HCT116 (cell line): ENCODE measurements at regions not wholly inside any gene's neighbourhood (a gene's known extent, or its start where the extent isn't known, plus 50 kb on each side); places are given as distances from the start of the nearest gene placed in this dataset.
"Not testable (repeated sequence)": the region's sequence is repeated elsewhere in the genome, so short reads cannot be mapped to it uniquely, and the experiment has no call there.

Experiments
- ATAC-seq: fragments of 200-7000 bp; cut with Tn5 transposase; 2 replicates; pipeline ENCODE4 v1.9.1; 2020; ENCODE audit warnings: mild to moderate bottlenecking, moderate library complexity
- BruUV-seq: library from RNA; stranded (reverse); fragments of 400-500 nt; replicated peaks from 2 replicates; lab custom pipeline; 2021; lab: Mats Ljungman, UMichigan
- CTCF ChIA-PET: fragments of 300-600 bp; sonication (Branson Sonifier 250); formaldehyde crosslinking; loops from one replicate; lab custom pipeline; 2021; ENCODE audit warnings: antibody characterized with exemption; lab: Charles Lee
- POLR2A ChIA-PET: fragments of 300-600, 350-600 bp; sonication (Branson Sonifier 250); formaldehyde crosslinking; loops from one replicate; lab custom pipeline; 2021; ENCODE audit warnings: antibody characterized with exemption; lab: Charles Lee
- RAD21 ChIA-PET, 2 experiments: fragments of 300-600 bp; sonication (Branson Sonifier 250); formaldehyde crosslinking; loops; one replicate each; lab custom pipeline; 2023; ENCODE audit warnings: low total read pairs in 2 of 2; ENCODE audit not compliant: uncharacterized antibody in 2 of 2, unreplicated experiment in 2 of 2, low non-redundant PET in 1 of 2; lab: Charles Lee
- DNase-seq: peaks from one replicate; pipeline ENCODE4 v3.0.0-alpha.2; 2010; ENCODE audit warnings: low read depth, low spot score
- H2AFZ ChIP-seq: fragments of 200-600 bp; shearing (Covaris generic), sonication (generic); 2 replicates; pipeline ENCODE4 v1.6.1; 2017; ENCODE audit warnings: low read depth, mixed run types, mixed read lengths, antibody characterized with exemption, low read length; ENCODE audit not compliant: poor library complexity, severe bottlenecking
- H3K27ac ChIP-seq: 2 replicates; pipeline ENCODE4 v1.5.1; 2012; ENCODE audit warnings: low read depth, low read length
- H3K27me3 ChIP-seq: fragments of 200-600 bp; sonication (generic); 2 replicates; pipeline ENCODE4 v1.6.1; 2016; ENCODE audit warnings: mixed run types, low read length, mixed read lengths; ENCODE audit not compliant: insufficient read depth
- H3K36me3 ChIP-seq, 2 experiments: fragments of 200-500 bp in 1 of 2; fragments of 200-600 bp in 1 of 2; sonication (Bioruptor generic) in 1 of 2; sonication (generic) in 1 of 2; 2 replicates each; pipeline versions ENCODE4 v1.5.1 to v1.6.1; 2014 to 2016; ENCODE audit warnings: low read length in 2 of 2, inconsistent platforms in 1 of 2, mixed read lengths in 1 of 2, mixed run types in 1 of 2; ENCODE audit not compliant: insufficient read depth in 2 of 2, control insufficient read depth in 1 of 2
- H3K4me1 ChIP-seq, 2 experiments: fragments of 200-600 bp in 1 of 2; sonication (generic) in 1 of 2; 2 replicates each; pipeline versions ENCODE4 v1.5.1 to v1.6.1; 2012 to 2017; ENCODE audit warnings: low read length in 2 of 2, inconsistent platforms in 1 of 2, mild to moderate bottlenecking in 1 of 2, mixed read lengths in 1 of 2, mixed run types in 1 of 2, moderate library complexity in 1 of 2; ENCODE audit not compliant: insufficient read depth in 2 of 2, control insufficient read depth in 1 of 2
- H3K4me2 ChIP-seq: fragments of 200-600 bp; sonication (generic); 2 replicates; pipeline ENCODE4 v1.6.1; 2017; ENCODE audit warnings: mixed run types, low read length, mixed read lengths
- H3K4me3 ChIP-seq, 2 experiments: fragments of 200-600 bp in 1 of 2; sonication (generic) in 1 of 2; replicated peaks in 1 of 2; 2 replicates each; pipeline ENCODE4 v1.5.1; 2011 to 2016; ENCODE audit warnings: low read length in 2 of 2, control low read depth in 1 of 2, low read depth in 1 of 2, mild to moderate bottlenecking in 1 of 2, mixed read lengths in 1 of 2, mixed run types in 1 of 2
- H3K79me2 ChIP-seq: fragments of 200-600 bp; sonication (generic); 2 replicates; pipeline ENCODE4 v1.6.1; 2017; ENCODE audit warnings: mild to moderate bottlenecking, mixed run types, low read length, moderate library complexity, mixed read lengths; ENCODE audit not compliant: insufficient read depth
- H3K9ac ChIP-seq: fragments of 200-600 bp; sonication (generic); 2 replicates; pipeline ENCODE4 v1.6.1; 2016; ENCODE audit warnings: low read length, mixed read lengths
- H3K9me2 ChIP-seq: fragments of 200-600 bp; sonication (generic), shearing (Covaris generic); 2 replicates; pipeline ENCODE4 v1.6.1; 2017; ENCODE audit warnings: mixed run types, mild to moderate bottlenecking, moderate library complexity; ENCODE audit not compliant: insufficient read depth
- H3K9me3 ChIP-seq, 2 experiments: fragments of 200-500 bp in 1 of 2; fragments of 200-600 bp in 1 of 2; sonication (Bioruptor generic) in 1 of 2; sonication (generic) in 1 of 2; 2 replicates each; pipeline ENCODE4 v1.6.1; 2014 to 2017; ENCODE audit warnings: low read length in 2 of 2, mixed read lengths in 2 of 2, inconsistent platforms in 1 of 2, low read depth in 1 of 2, mild to moderate bottlenecking in 1 of 2, mixed run types in 1 of 2, moderate library complexity in 1 of 2; ENCODE audit not compliant: control insufficient read depth in 1 of 2, insufficient read depth in 1 of 2
- H4K20me1 ChIP-seq: fragments of 200-600 bp; sonication (generic), shearing (Covaris generic); 2 replicates; pipeline ENCODE4 v1.6.1; 2017; ENCODE audit warnings: mixed run types, mild to moderate bottlenecking, moderate library complexity; ENCODE audit not compliant: insufficient read depth
- CBX3 ChIP-seq: IDR thresholded peaks from 2 replicates; pipeline ENCODE4 v1.6.1; 2012; ENCODE audit warnings: low read depth
- CTCF ChIP-seq, 3 experiments: fragments of 200-600 bp in 1 of 3; sonication (generic) in 1 of 3; IDR thresholded peaks in 2 of 3; conservative IDR thresholded peaks in 1 of 3; 2 replicates each; pipeline ENCODE4 v1.5.1; 2012 to 2017; ENCODE audit warnings: low read depth in 2 of 3, low read length in 2 of 3, antibody characterized with exemption in 1 of 3, borderline replicate concordance in 1 of 3, control low read depth in 1 of 3, mild to moderate bottlenecking in 1 of 3, mixed read lengths in 1 of 3, mixed run types in 1 of 3, moderate library complexity in 1 of 3; ENCODE audit not compliant: insufficient read depth in 1 of 3
- EGR1 ChIP-seq: IDR thresholded peaks from 2 replicates; pipeline ENCODE4 v1.6.1; 2012; ENCODE audit warnings: low read depth
- JUND ChIP-seq: IDR thresholded peaks from 2 replicates; pipeline ENCODE4 v1.6.1; 2012
- POLR2AphosphoS5 ChIP-seq: IDR thresholded peaks from 2 replicates; pipeline ENCODE4 v1.6.1; 2011; ENCODE audit warnings: mild to moderate bottlenecking, low read depth, low read length, moderate library complexity
- SP1 ChIP-seq: IDR thresholded peaks from 2 replicates; pipeline ENCODE4 v1.6.1; 2012; ENCODE audit warnings: low read depth
- SRF ChIP-seq: IDR thresholded peaks from 2 replicates; pipeline ENCODE4 v1.6.1; 2012; ENCODE audit warnings: low read depth
- ZFX ChIP-seq: fragments of 450-650 bp; IDR thresholded peaks from 2 replicates; pipeline ENCODE4 v1.6.1; 2017
- intact Hi-C: fragments of 100-400 bp; cut with micrococcal nuclease; formaldehyde crosslinking; loops from 2 replicates; pipeline ENCODE4 v1.10.0; 2022
- TF ChIP-seq, protein P1 (sequence below): IDR thresholded peaks from 2 replicates; pipeline ENCODE4 v1.6.1; 2011; ENCODE audit warnings: mild to moderate bottlenecking, low read length, moderate library complexity; ENCODE audit not compliant: insufficient replicate concordance; ENCODE audit errors: extremely low read depth
- TF ChIP-seq, protein P2 (sequence below): IDR thresholded peaks from 2 replicates; pipeline ENCODE4 v1.6.1; 2012
- TF ChIP-seq, protein P3 (sequence below): IDR thresholded peaks from 2 replicates; pipeline ENCODE4 v1.6.1; 2012; ENCODE audit warnings: low read depth

- ATAC-seq (no peak), DNase-seq (no peak)
- POLR2A ChIA-PET = no interaction called here
- Histone ChIP-seq H3K4me1 (no peaks in the 10 kb centered on the region), H3K79me2 (no peaks in the 10 kb centered on the region), H3K36me3 (no peaks in the 10 kb centered on the region), H3K9ac (no peak overlapping the region), H3K9me2 (no peaks in the 10 kb centered on the region), H2AFZ (no peak overlapping the region), H3K27ac (no peak overlapping the region), H3K9me3 (peaks cover 8 to 20% of the 10 kb centered on the region in 2 experiments; a peak in 3 of 4 replicates), H3K4me3 (no peak overlapping the region), H3K27me3 (no peaks in the 10 kb centered on the region), H3K4me2 (no peak overlapping the region), H4K20me1 (no peaks in the 10 kb centered on the region)
- intact Hi-C loops = no loop called here
- RAD21 ChIA-PET = no interaction called here
- no TSS peak for BruUV-seq
- TF ChIP-seq CTCF (IDR thresholded peaks at IDR 0.05 in 2 of 3, conservative IDR thresholded peaks at IDR 0.05 in 1 of 3; ENCODE audit: borderline replicate concordance in 1 of 3, insufficient read depth in 1 of 3, low read depth in 2 of 3, low read length in 2 of 3) = no peak
- TF ChIP-seq, protein P1, sequence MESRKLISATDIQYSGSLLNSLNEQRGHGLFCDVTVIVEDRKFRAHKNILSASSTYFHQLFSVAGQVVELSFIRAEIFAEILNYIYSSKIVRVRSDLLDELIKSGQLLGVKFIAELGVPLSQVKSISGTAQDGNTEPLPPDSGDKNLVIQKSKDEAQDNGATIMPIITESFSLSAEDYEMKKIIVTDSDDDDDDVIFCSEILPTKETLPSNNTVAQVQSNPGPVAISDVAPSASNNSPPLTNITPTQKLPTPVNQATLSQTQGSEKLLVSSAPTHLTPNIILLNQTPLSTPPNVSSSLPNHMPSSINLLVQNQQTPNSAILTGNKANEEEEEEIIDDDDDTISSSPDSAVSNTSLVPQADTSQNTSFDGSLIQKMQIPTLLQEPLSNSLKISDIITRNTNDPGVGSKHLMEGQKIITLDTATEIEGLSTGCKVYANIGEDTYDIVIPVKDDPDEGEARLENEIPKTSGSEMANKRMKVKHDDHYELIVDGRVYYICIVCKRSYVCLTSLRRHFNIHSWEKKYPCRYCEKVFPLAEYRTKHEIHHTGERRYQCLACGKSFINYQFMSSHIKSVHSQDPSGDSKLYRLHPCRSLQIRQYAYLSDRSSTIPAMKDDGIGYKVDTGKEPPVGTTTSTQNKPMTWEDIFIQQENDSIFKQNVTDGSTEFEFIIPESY = no peak
- TF ChIP-seq CBX3 = no peak
- no peak for TF ChIP-seq POLR2AphosphoS5
- TF ChIP-seq EGR1 = no peak
- no peak for TF ChIP-seq JUND
- TF ChIP-seq, protein P2, sequence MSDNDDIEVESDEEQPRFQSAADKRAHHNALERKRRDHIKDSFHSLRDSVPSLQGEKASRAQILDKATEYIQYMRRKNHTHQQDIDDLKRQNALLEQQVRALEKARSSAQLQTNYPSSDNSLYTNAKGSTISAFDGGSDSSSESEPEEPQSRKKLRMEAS = no peak
- TF ChIP-seq, protein P3, sequence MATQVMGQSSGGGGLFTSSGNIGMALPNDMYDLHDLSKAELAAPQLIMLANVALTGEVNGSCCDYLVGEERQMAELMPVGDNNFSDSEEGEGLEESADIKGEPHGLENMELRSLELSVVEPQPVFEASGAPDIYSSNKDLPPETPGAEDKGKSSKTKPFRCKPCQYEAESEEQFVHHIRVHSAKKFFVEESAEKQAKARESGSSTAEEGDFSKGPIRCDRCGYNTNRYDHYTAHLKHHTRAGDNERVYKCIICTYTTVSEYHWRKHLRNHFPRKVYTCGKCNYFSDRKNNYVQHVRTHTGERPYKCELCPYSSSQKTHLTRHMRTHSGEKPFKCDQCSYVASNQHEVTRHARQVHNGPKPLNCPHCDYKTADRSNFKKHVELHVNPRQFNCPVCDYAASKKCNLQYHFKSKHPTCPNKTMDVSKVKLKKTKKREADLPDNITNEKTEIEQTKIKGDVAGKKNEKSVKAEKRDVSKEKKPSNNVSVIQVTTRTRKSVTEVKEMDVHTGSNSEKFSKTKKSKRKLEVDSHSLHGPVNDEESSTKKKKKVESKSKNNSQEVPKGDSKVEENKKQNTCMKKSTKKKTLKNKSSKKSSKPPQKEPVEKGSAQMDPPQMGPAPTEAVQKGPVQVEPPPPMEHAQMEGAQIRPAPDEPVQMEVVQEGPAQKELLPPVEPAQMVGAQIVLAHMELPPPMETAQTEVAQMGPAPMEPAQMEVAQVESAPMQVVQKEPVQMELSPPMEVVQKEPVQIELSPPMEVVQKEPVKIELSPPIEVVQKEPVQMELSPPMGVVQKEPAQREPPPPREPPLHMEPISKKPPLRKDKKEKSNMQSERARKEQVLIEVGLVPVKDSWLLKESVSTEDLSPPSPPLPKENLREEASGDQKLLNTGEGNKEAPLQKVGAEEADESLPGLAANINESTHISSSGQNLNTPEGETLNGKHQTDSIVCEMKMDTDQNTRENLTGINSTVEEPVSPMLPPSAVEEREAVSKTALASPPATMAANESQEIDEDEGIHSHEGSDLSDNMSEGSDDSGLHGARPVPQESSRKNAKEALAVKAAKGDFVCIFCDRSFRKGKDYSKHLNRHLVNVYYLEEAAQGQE = no peak
- TF ChIP-seq SP1 = no peak
- no peak for TF ChIP-seq ZFX
- no peak for TF ChIP-seq SRF
- CTCF ChIA-PET = no interaction called here
Observed at GRCh38 chr19:28539759-28540158, 673.2 kb downstream of the UQCRFS1 start.

- intact Hi-C loops, ATAC-seq, BruUV-seq, H3K9ac ChIP-seq, CTCF ChIA-PET, H3K27me3 ChIP-seq, H3K9me2 ChIP-seq, H3K4me2 ChIP-seq, H3K4me1 ChIP-seq, H2AFZ ChIP-seq, H3K4me3 ChIP-seq, POLR2A ChIA-PET, H4K20me1 ChIP-seq, RAD21 ChIA-PET, H3K79me2 ChIP-seq, H3K36me3 ChIP-seq, H3K27ac ChIP-seq, DNase-seq: not testable (repeated sequence)
- peaks cover 0 to 16% of the 10 kb centered on the region in 2 experiments; a peak in 3 of 4 replicates for H3K9me3 ChIP-seq
Observed at GRCh38 chr19:28538579-28538978, 674.4 kb downstream of the UQCRFS1 start.
